MM.1S (cell line): ENCODE measurements at regions not wholly inside any gene's neighbourhood (a gene's known extent, or its start where the extent isn't known, plus 50 kb on each side); places are given as distances from the start of the nearest gene placed in this dataset.
"Not testable (repeated sequence)": the region's sequence is repeated elsewhere in the genome, so short reads cannot be mapped to it uniquely, and the experiment has no call there.

Source experiments
- DNase-seq: peaks from one replicate; pipeline ENCODE4 v3.0.0-alpha.2; 2015
- H2AFZ ChIP-seq: fragments of 300-600 bp; sonication (generic); 2 replicates; pipeline ENCODE4 v1.6.0; 2016; ENCODE audit warnings: antibody characterized with exemption, low read length
- H3F3A ChIP-seq: fragments of 300-600 bp; sonication (generic); 2 replicates; pipeline ENCODE4 v1.6.1; 2016; ENCODE audit warnings: mild to moderate bottlenecking, antibody characterized with exemption, low read length, moderate library complexity, mixed read lengths; ENCODE audit not compliant: insufficient read depth
- H3K27ac ChIP-seq: fragments of 300-600 bp; sonication (generic); 2 replicates; pipeline ENCODE4 v1.5.1; 2016; ENCODE audit warnings: mild to moderate bottlenecking, low read length
- H3K27me3 ChIP-seq: fragments of 300-600 bp; sonication (generic); replicated peaks from 2 replicates; pipeline ENCODE4 v1.6.0; 2016; ENCODE audit warnings: low read length; ENCODE audit not compliant: insufficient read depth
- H3K36me3 ChIP-seq: fragments of 300-600 bp; sonication (generic); replicated peaks from 2 replicates; pipeline ENCODE4 v1.6.1; 2016; ENCODE audit warnings: mild to moderate bottlenecking, low read length, mixed read lengths; ENCODE audit not compliant: insufficient read depth
- H3K4me1 ChIP-seq: fragments of 300-600 bp; sonication (generic); 2 replicates; pipeline ENCODE4 v1.6.1; 2016; ENCODE audit warnings: low read length, mixed read lengths
- H3K4me2 ChIP-seq: fragments of 300-600 bp; sonication (generic); 2 replicates; pipeline ENCODE4 v1.6.0; 2016; ENCODE audit warnings: low read depth, low read length
- H3K4me3 ChIP-seq: fragments of 300-600 bp; sonication (generic); 2 replicates; pipeline ENCODE4 v1.5.1; 2016; ENCODE audit warnings: low read length, mixed read lengths
- H3K79me2 ChIP-seq: fragments of 300-600 bp; sonication (generic); 2 replicates; pipeline ENCODE4 v1.6.1; 2016; ENCODE audit warnings: mixed run types, low read length, mixed read lengths
- H3K9ac ChIP-seq: fragments of 300-600 bp; sonication (generic); 2 replicates; pipeline ENCODE4 v1.6.1; 2016; ENCODE audit warnings: low read length, mixed read lengths
- H3K9me2 ChIP-seq: fragments of 300-600 bp; sonication (generic); replicated peaks from 2 replicates; pipeline ENCODE4 v1.6.1; 2016; ENCODE audit warnings: mild to moderate bottlenecking, low read length, mixed read lengths; ENCODE audit not compliant: insufficient read depth
- H3K9me3 ChIP-seq: fragments of 300-600 bp; sonication (generic); replicated peaks from 2 replicates; pipeline ENCODE4 v1.6.1; 2016; ENCODE audit warnings: mild to moderate bottlenecking, low read length, mixed read lengths; ENCODE audit not compliant: insufficient read depth
- H4K20me1 ChIP-seq: fragments of 300-600 bp; sonication (generic); 2 replicates; pipeline ENCODE4 v1.6.1; 2016; ENCODE audit warnings: mild to moderate bottlenecking, low read length, moderate library complexity, mixed read lengths; ENCODE audit not compliant: insufficient read depth
- EZH2 ChIP-seq: fragments of 300-600 bp; sonication (generic); optimal IDR thresholded peaks from 2 replicates; pipeline ENCODE3; 2017; ENCODE audit warnings: low read depth, mild to moderate bottlenecking, antibody characterized with exemption, low read length, mixed read lengths
- EZH2phosphoT487 ChIP-seq: fragments of 300-600 bp; sonication (generic); IDR thresholded peaks from 2 replicates; pipeline ENCODE4 v1.6.1; 2018; ENCODE audit warnings: antibody characterized with exemption, low read length
- TF ChIP-seq, protein P1 (sequence below): fragments of 300-600 bp; sonication (generic); IDR thresholded peaks from 2 replicates; pipeline ENCODE4 v1.5.1; 2016; ENCODE audit warnings: antibody characterized with exemption, low read length, mixed read lengths

DNA sequence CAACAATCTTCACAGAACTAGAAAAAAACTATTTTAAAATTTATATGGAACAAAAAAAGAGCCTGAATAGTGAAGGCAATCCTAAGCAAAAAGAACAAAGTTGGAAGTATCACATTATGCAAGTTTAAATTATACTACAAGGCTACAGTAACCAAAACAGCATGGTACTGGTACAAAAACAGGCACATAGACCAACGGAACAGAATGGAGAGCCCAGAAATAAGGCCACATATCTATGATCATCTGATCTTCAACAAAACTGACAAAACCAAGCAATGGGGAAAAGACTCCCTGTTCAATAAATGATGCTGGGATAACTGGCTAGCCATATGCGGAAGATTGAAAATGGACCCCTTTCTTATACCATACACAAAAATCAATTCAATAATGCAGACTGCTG lies 74.4 kb upstream of the RTN4 start:
- not testable (repeated sequence) for H3K79me2 ChIP-seq, H3K9ac ChIP-seq, H3K36me3 ChIP-seq, H4K20me1 ChIP-seq, H3K4me1 ChIP-seq, H3K9me2 ChIP-seq, DNase-seq, H3K9me3 ChIP-seq, H2AFZ ChIP-seq, H3K27me3 ChIP-seq, H3K27ac ChIP-seq, H3K4me3 ChIP-seq, H3K4me2 ChIP-seq, H3F3A ChIP-seq

- Histone ChIP-seq H3F3A (no peaks in the 10 kb centered on the region), H3K4me3 (no peak overlapping the region), H2AFZ (no peak overlapping the region), H3K27me3 (no peaks in the 10 kb centered on the region), H3K9ac (no peak overlapping the region), H4K20me1 (no peaks in the 10 kb centered on the region), H3K9me2 (no peaks in the 10 kb centered on the region), H3K4me1 (peaks cover 6% of the 10 kb centered on the region; the same call in 1 of the 2 replicates), H3K4me2 (no peak overlapping the region), H3K79me2 (no peaks in the 10 kb centered on the region), H3K9me3 (no peaks in the 10 kb centered on the region), H3K36me3 (no peaks in the 10 kb centered on the region), H3K27ac (no peak overlapping the region)
- no peak for DNase-seq
- TF ChIP-seq EZH2 (no peak), EZH2phosphoT487 (no peak)
- TF ChIP-seq, protein P1, sequence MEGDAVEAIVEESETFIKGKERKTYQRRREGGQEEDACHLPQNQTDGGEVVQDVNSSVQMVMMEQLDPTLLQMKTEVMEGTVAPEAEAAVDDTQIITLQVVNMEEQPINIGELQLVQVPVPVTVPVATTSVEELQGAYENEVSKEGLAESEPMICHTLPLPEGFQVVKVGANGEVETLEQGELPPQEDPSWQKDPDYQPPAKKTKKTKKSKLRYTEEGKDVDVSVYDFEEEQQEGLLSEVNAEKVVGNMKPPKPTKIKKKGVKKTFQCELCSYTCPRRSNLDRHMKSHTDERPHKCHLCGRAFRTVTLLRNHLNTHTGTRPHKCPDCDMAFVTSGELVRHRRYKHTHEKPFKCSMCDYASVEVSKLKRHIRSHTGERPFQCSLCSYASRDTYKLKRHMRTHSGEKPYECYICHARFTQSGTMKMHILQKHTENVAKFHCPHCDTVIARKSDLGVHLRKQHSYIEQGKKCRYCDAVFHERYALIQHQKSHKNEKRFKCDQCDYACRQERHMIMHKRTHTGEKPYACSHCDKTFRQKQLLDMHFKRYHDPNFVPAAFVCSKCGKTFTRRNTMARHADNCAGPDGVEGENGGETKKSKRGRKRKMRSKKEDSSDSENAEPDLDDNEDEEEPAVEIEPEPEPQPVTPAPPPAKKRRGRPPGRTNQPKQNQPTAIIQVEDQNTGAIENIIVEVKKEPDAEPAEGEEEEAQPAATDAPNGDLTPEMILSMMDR = no peak
Measured at GRCh38 chr2:55123851-55124269, 73.6 kb upstream of the RTN4 start.

DNA sequence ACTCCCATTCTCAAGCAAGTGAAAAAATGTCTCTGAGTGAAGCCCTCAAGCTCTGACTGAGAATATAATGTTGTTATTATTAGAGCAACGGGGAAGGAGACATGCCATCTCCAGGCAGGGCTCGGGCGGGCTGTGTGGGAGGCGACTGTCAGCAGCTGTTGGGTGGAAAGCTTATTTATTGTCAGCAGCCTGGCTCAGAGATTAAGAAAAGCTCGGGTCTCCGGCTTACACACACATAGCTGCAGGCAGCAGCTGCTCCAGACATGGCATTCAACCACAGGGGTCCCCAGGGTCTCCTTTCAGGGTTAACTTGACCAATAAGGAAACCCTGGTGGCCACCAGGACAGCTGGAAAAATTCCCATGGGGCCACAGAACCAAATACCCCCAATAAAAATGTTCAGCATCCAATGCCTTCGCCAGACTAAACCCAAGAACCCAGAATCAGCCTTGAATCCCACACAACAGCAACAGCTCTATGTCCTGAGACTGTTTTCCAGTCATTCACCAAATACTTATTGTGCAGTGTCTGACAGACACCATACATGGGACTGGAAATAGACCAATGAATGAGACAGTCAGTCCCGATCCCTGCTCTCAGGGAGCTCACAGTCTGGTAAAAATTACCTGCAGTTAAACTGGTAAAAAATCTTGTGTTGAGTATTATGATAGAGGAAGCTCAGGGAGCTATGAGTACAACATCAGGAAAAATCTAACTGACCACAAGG lies 70.5 kb upstream of the RTN4 start:
- H3K9me2 ChIP-seq = no peaks in the 10 kb centered on the region
- no peaks in the 10 kb centered on the region for H3K9me3 ChIP-seq
- H2AFZ ChIP-seq = no peak overlapping the region
- TF ChIP-seq EZH2 (no peak), EZH2phosphoT487 (no peak)
- TF ChIP-seq, protein P1 = no peak
- H3K4me3 ChIP-seq = no peak overlapping the region
- no peaks in the 10 kb centered on the region for H4K20me1 ChIP-seq
- no peaks in the 10 kb centered on the region for H3K36me3 ChIP-seq
- H3K27me3 ChIP-seq = no peaks in the 10 kb centered on the region
- DNase-seq = no peak
- H3K4me2 ChIP-seq = no peak overlapping the region
- H3K4me1 ChIP-seq = peaks cover 13% of the 10 kb centered on the region
- no peak overlapping the region for H3K9ac ChIP-seq
- H3F3A ChIP-seq = no peaks in the 10 kb centered on the region
- no peak overlapping the region for H3K27ac ChIP-seq
- H3K79me2 ChIP-seq = no peaks in the 10 kb centered on the region

DNA sequence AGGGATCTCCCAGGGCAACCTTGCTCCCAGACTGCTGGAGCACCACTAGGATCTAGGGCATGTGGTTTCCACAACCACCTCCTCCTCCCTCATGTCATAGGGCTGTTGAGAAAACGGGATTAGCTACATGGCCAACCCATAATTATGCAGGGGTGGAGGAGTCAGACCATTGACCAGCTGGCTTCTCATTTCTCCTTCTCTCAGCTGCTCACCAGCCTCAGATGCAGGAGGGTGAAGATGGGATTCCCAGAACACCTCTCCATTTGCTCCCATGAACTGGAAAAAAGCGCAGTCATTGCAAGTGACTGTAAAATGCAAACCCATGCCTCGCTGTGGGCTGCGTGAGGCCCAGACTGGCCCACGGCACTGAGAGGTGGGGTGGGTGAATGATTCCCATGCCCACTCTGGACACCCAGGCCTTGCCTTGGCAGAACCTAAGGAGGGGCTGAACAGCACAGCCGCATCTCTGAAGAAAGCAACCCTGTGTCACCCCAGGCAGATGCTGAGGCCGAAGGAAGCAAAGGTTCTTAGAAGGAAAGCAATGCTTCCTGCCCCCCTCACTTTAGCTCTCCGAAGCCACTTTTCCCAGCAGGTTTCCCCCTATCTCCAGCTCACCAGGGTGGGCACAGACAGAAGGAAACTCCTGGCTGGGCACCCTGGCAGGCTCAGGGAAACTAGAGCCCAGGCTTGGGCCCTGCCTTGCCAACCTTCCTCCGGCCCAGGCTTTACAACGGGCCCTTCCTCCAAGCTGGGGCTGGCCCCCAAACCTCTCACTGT lies 69.6 kb upstream of the RTN4 start:
- H3K79me2 ChIP-seq = no peaks in the 10 kb centered on the region
- H3K36me3 ChIP-seq = no peaks in the 10 kb centered on the region
- TF ChIP-seq EZH2phosphoT487 (no peak), EZH2 (no peak)
- TF ChIP-seq, protein P1 = no peak
- no peak overlapping the region for H3K9ac ChIP-seq
- H3K9me3 ChIP-seq = no peaks in the 10 kb centered on the region
- no peak overlapping the region for H2AFZ ChIP-seq
- H3F3A ChIP-seq = no peaks in the 10 kb centered on the region
- H3K27me3 ChIP-seq = no peaks in the 10 kb centered on the region
- no peaks in the 10 kb centered on the region for H3K9me2 ChIP-seq
- H3K27ac ChIP-seq = no peak overlapping the region
- H3K4me2 ChIP-seq = no peak overlapping the region
- H3K4me1 ChIP-seq = peaks cover 13% of the 10 kb centered on the region
- no peaks in the 10 kb centered on the region for H4K20me1 ChIP-seq
- H3K4me3 ChIP-seq = no peak overlapping the region
- no peak for DNase-seq
